CD8-positive, alpha-beta memory T cell (primary cell): ENCODE measurements at regions not wholly inside any gene's neighbourhood (a gene's known extent, or its start where the extent isn't known, plus 50 kb on each side); places are given as distances from the start of the nearest gene placed in this dataset.

Experiments
- CTCF ChIA-PET: fragments of 350-600 bp; sonication (Branson Sonifier 250); formaldehyde crosslinking; loops from one replicate; lab custom pipeline; 2021; ENCODE audit warnings: antibody characterized with exemption; lab: Charles Lee
- POLR2A ChIA-PET: fragments of 350-600 bp; sonication (Branson Sonifier 250); formaldehyde crosslinking; loops from one replicate; lab custom pipeline; 2021; ENCODE audit warnings: antibody characterized with exemption; lab: Charles Lee
- DNase-seq, 5 donors: peaks; one replicate each; pipeline versions ENCODE4 v3.0.0 to v3.0.0-alpha.2; 2020 to 2022; ENCODE audit warnings: mixed read lengths in 1 of 5
- H3K27ac ChIP-seq: one replicate; pipeline ENCODE4 v1.7.0; 2013; ENCODE audit warnings: low read depth, mild to moderate bottlenecking, low read length, moderate library complexity
- H3K27me3 ChIP-seq: 2 replicates; pipeline ENCODE4 v1.7.0; 2013; ENCODE audit warnings: low read length, mild to moderate bottlenecking; ENCODE audit not compliant: insufficient read depth, poor library complexity, severe bottlenecking
- H3K36me3 ChIP-seq: 2 replicates; pipeline ENCODE4 v1.7.0; 2013; ENCODE audit warnings: mild to moderate bottlenecking, low read length, moderate library complexity; ENCODE audit not compliant: insufficient read depth
- H3K4me1 ChIP-seq: 2 replicates; pipeline ENCODE4 v1.7.0; 2013; ENCODE audit warnings: mild to moderate bottlenecking, low read length, moderate library complexity; ENCODE audit not compliant: insufficient read depth
- H3K4me3 ChIP-seq: 2 replicates; pipeline ENCODE4 v1.7.0; 2013; ENCODE audit warnings: mild to moderate bottlenecking, low read length
- H3K9me3 ChIP-seq: 2 replicates; pipeline ENCODE4 v1.7.0; 2013; ENCODE audit warnings: mild to moderate bottlenecking, low read length
- H3K27ac Mint-ChIP-seq, 8 donors: one replicate each; pipeline ENCODE4 v1.8.0; 2020 to 2021; ENCODE audit warnings: mixed read lengths in 8 of 8, mild to moderate bottlenecking in 6 of 8, inconsistent platforms in 3 of 8, moderate library complexity in 3 of 8
- H3K27me3 Mint-ChIP-seq, 2 donors: one replicate each; pipeline ENCODE4 v1.8.0; 2020 to 2021; ENCODE audit warnings: mixed read lengths in 2 of 2, mild to moderate bottlenecking in 1 of 2, moderate library complexity in 1 of 2
- H3K36me3 Mint-ChIP-seq, 3 donors: one replicate each; pipeline ENCODE4 v1.8.0; 2020 to 2021; ENCODE audit warnings: mixed read lengths in 3 of 3, inconsistent platforms in 1 of 3, mild to moderate bottlenecking in 1 of 3
- H3K4me1 Mint-ChIP-seq, 3 donors: one replicate each; pipeline ENCODE4 v1.8.0; 2020 to 2021; ENCODE audit warnings: mixed read lengths in 3 of 3, inconsistent platforms in 1 of 3, mild to moderate bottlenecking in 1 of 3
- H3K4me3 Mint-ChIP-seq, 7 donors: one replicate each; pipeline ENCODE4 v1.8.0; 2020 to 2021; ENCODE audit warnings: mixed read lengths in 7 of 7, mild to moderate bottlenecking in 6 of 7, moderate library complexity in 4 of 7, inconsistent platforms in 2 of 7
- H3K9me3 Mint-ChIP-seq, 5 donors: one replicate each; pipeline ENCODE4 v1.8.0; 2020 to 2022; ENCODE audit warnings: mixed read lengths in 5 of 5, mild to moderate bottlenecking in 3 of 5, moderate library complexity in 2 of 5, inconsistent platforms in 1 of 5

- H3K4me1 Mint-ChIP-seq: no peaks in the 10 kb centered on the region
- H3K27me3 ChIP-seq: no peaks in the 10 kb centered on the region
- no peaks in the 10 kb centered on the region for H3K4me1 ChIP-seq
- H3K27ac ChIP-seq: no peak overlapping the region
- H3K36me3 ChIP-seq: no peaks in the 10 kb centered on the region
- peaks cover 0 to 2% (median 0%) of the 10 kb centered on the region in 3 donors for H3K36me3 Mint-ChIP-seq
- POLR2A ChIA-PET: no interaction called here
- H3K27ac Mint-ChIP-seq: no peak overlapping the region
- H3K9me3 ChIP-seq: no peaks in the 10 kb centered on the region
- DNase-seq: no peak
- no peak overlapping the region for H3K4me3 Mint-ChIP-seq
- CTCF ChIA-PET: no interaction called here
- no peaks in the 10 kb centered on the region for H3K27me3 Mint-ChIP-seq
- H3K9me3 Mint-ChIP-seq: peaks cover 5 to 11% (median 8%) of the 10 kb centered on the region in 5 donors
- H3K4me3 ChIP-seq: no peak overlapping the region
Measured at GRCh38 chr3:94673876-94674275, 611.0 kb downstream of the NSUN3 start.

DNA sequence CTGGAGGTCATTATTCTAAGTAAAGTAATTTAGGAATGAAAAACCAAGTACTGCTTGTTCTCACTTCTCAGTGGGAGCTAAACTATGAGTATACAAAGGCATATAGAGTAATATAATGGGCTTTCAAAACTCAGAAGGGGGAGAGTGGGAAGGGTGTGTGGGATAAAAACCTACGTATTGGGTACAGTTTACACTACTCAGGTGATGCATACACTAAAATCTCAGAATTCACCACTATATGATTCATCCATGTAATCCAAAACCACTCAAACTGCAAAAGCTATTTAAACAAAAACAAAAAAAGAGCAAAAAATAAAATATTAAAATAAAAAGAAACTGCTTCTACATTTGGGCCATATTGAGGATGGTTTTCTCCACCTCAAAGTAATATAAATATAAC, 623.3 kb downstream of the NSUN3 start:
- H3K27me3 Mint-ChIP-seq: no peaks in the 10 kb centered on the region
- H3K9me3 ChIP-seq: no peaks in the 10 kb centered on the region
- H3K36me3 ChIP-seq: no peaks in the 10 kb centered on the region
- no peaks in the 10 kb centered on the region for H3K4me1 Mint-ChIP-seq
- no peak overlapping the region for H3K27ac Mint-ChIP-seq
- ChIA-PET POLR2A (no interaction called here), CTCF (no interaction called here)
- H3K9me3 Mint-ChIP-seq: peaks cover 2 to 35% (median 13%) of the 10 kb centered on the region in 5 donors
- H3K4me3 Mint-ChIP-seq: no peak overlapping the region
- no peaks in the 10 kb centered on the region for H3K4me1 ChIP-seq
- DNase-seq: no peak
- H3K36me3 Mint-ChIP-seq: no peaks in the 10 kb centered on the region
- H3K27ac ChIP-seq: no peak overlapping the region
- H3K4me3 ChIP-seq: no peak overlapping the region
- no peaks in the 10 kb centered on the region for H3K27me3 ChIP-seq

DNA sequence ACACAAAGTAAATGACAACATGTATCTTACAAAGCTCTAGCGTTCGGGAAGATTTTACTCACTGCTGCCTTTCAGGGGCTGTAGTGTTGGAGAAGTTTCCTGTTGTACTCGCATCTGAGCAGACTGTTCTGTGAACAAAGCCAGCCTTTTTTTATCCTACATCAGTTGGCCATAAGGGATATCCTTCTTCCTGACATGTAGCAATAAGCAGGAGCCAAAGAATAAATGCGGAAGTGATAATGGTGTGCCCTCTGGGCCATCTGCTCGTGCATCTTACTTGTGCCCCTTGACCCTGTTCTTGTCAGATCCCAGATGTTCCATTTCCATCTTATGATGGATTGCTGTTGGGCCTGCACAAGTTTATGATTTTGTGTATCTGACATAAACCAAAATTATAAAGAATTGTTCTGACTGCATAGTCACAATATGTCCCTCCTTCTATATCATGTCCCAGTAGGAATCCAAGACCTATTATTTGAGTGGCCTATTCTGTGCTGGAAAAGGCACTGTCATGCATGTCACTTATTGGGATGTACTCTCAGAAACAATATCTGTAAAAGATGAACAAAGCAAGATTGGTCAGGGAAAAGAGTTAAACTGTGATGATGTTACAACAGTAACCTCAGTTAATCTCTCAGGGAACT, 631.3 kb downstream of the NSUN3 start:
- H3K27ac Mint-ChIP-seq: no peak overlapping the region
- ChIA-PET CTCF (no interaction called here), POLR2A (no interaction called here)
- H3K9me3 Mint-ChIP-seq: peaks cover under 1 to 22% (median 6%) of the 10 kb centered on the region in 5 donors
- no peaks in the 10 kb centered on the region for H3K9me3 ChIP-seq
- H3K4me3 Mint-ChIP-seq: no peak overlapping the region
- no peaks in the 10 kb centered on the region for H3K4me1 Mint-ChIP-seq
- H3K27ac ChIP-seq: no peak overlapping the region
- no peaks in the 10 kb centered on the region for H3K27me3 Mint-ChIP-seq
- H3K36me3 Mint-ChIP-seq: no peaks in the 10 kb centered on the region
- H3K27me3 ChIP-seq: no peaks in the 10 kb centered on the region
- no peak overlapping the region for H3K4me3 ChIP-seq
- DNase-seq: no peak
- H3K4me1 ChIP-seq: no peaks in the 10 kb centered on the region
- no peaks in the 10 kb centered on the region for H3K36me3 ChIP-seq

DNA sequence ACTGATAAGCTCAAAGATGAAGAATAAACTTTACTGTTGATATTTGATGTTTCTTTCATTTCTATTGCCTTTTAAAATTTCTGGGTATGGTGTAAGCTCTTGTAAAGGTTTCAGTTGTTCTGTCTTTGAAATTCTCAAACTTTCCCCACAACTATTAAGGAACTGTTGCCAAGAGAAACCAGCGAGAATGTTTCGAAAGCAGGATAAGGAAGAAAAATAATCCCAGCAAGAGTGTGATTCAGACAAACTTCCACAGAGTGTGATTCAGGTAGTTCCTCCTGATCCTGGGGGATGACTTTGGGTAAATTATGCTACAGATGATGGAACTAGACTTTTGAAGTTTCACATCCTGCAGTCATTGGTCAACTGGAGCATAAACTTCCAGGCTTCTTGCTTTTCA, 632.0 kb downstream of the NSUN3 start:
- H3K4me1 ChIP-seq: no peaks in the 10 kb centered on the region
- Mint-ChIP-seq H3K4me3 (no peak overlapping the region), H3K9me3 (peaks cover 2 to 21% (median 6%) of the 10 kb centered on the region in 5 donors), H3K27me3 (no peaks in the 10 kb centered on the region), H3K27ac (no peak overlapping the region), H3K36me3 (no peaks in the 10 kb centered on the region), H3K4me1 (no peaks in the 10 kb centered on the region)
- H3K27me3 ChIP-seq: no peaks in the 10 kb centered on the region
- no peaks in the 10 kb centered on the region for H3K36me3 ChIP-seq
- CTCF ChIA-PET: no interaction called here
- no peak overlapping the region for H3K27ac ChIP-seq
- DNase-seq: no peak
- POLR2A ChIA-PET: no interaction called here
- no peaks in the 10 kb centered on the region for H3K9me3 ChIP-seq
- H3K4me3 ChIP-seq: no peak overlapping the region

DNA sequence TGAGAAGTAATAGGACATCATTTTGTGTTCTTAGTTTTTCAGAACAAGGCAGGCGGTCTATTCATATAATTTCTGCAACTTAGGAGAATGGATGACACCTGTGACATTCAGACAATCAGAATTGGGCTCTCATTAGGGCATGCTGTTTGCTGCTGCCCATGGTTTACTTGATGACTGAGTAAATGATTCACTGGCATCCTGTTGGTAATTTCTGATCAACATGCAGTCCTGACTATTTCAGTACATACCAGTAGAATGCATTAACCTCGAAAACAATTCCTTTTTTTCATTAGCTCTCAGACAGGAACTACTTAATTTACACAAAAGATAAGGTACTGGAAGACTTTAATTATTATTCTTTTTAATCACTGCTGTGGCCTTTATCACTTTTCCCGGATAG, 641.6 kb downstream of the NSUN3 start:
- H3K9me3 ChIP-seq: no peaks in the 10 kb centered on the region
- H3K36me3 ChIP-seq: no peaks in the 10 kb centered on the region
- Mint-ChIP-seq H3K27me3 (no peaks in the 10 kb centered on the region), H3K27ac (no peak overlapping the region), H3K4me1 (no peaks in the 10 kb centered on the region), H3K36me3 (no peaks in the 10 kb centered on the region), H3K4me3 (no peak overlapping the region), H3K9me3 (peaks cover 3 to 18% (median 6%) of the 10 kb centered on the region in 5 donors)
- POLR2A ChIA-PET: no interaction called here
- no peak overlapping the region for H3K27ac ChIP-seq
- no peak for DNase-seq
- no peak overlapping the region for H3K4me3 ChIP-seq
- CTCF ChIA-PET: no interaction called here
- H3K4me1 ChIP-seq: no peaks in the 10 kb centered on the region
- H3K27me3 ChIP-seq: no peaks in the 10 kb centered on the region

- CTCF ChIA-PET: no interaction called here
Measured at GRCh38 chr3:94709249-94709902, 646.5 kb downstream of the NSUN3 start.

GRCh38 chr3:94714194-94714593, 651.3 kb downstream of the NSUN3 start:
- ChIA-PET POLR2A (no interaction called here), CTCF (no interaction called here)
- H3K4me1 Mint-ChIP-seq: no peaks in the 10 kb centered on the region
- no peak for DNase-seq
- Histone ChIP-seq H3K4me1 (no peaks in the 10 kb centered on the region), H3K4me3 (no peak overlapping the region), H3K36me3 (no peaks in the 10 kb centered on the region), H3K27ac (no peak overlapping the region), H3K27me3 (no peaks in the 10 kb centered on the region), H3K9me3 (no peaks in the 10 kb centered on the region)
- H3K4me3 Mint-ChIP-seq: no peak overlapping the region
- peaks cover 0 to 5% (median 2%) of the 10 kb centered on the region in 5 donors for H3K9me3 Mint-ChIP-seq
- H3K36me3 Mint-ChIP-seq: no peaks in the 10 kb centered on the region
- H3K27me3 Mint-ChIP-seq: no peaks in the 10 kb centered on the region
- no peak overlapping the region for H3K27ac Mint-ChIP-seq

More at GRCh38 chr3:94709249-94709902, 646.5 kb downstream of the NSUN3 start:
- Histone ChIP-seq H3K27ac (no peak overlapping the region), H3K36me3 (no peaks in the 10 kb centered on the region), H3K9me3 (no peaks in the 10 kb centered on the region), H3K4me1 (no peaks in the 10 kb centered on the region), H3K4me3 (no peak overlapping the region), H3K27me3 (no peaks in the 10 kb centered on the region)
- no peak for DNase-seq
- Mint-ChIP-seq H3K4me1 (no peaks in the 10 kb centered on the region), H3K27ac (no peak overlapping the region), H3K27me3 (no peaks in the 10 kb centered on the region), H3K4me3 (no peak overlapping the region), H3K9me3 (peaks cover 2 to 11% (median 5%) of the 10 kb centered on the region in 5 donors), H3K36me3 (no peaks in the 10 kb centered on the region)
- POLR2A ChIA-PET: no interaction called here

DNA sequence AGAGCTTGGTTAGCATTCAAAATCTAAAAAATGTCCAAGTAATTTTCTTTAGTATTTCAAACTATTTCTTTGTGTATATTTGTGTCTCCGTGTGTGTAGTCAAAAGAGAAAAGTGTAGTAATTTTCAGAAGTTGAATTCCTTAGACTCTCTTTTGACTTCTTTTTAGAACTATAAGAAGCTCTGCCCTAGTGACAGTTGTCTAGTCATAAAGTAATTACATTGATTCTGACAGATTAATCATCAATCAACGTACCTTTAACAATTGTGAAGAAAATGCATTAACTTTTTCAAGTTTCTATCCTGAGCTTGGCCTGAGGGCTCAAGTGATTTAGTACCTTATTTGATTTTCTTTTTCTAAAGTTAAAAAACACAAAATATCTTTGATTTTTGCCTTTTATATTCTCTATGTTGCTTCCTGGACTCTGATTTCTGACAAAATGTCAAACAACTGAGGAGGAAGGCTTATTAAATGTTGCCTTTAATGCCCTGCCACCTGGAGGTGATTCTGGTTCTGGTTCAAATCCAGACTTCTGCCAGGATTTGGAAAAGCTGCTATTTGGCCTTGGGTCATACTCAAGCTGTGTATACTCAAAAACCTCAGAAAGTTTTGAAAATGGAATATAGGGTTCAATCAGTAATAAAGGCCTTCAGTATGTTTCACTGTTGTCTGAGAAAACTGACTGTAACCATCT, 653.6 kb downstream of the NSUN3 start:
- no peaks in the 10 kb centered on the region for H3K27me3 ChIP-seq
- no peak for DNase-seq
- H3K36me3 Mint-ChIP-seq: no peaks in the 10 kb centered on the region
- no peaks in the 10 kb centered on the region for H3K4me1 Mint-ChIP-seq
- H3K36me3 ChIP-seq: no peaks in the 10 kb centered on the region
- no peaks in the 10 kb centered on the region for H3K4me1 ChIP-seq
- no peak overlapping the region for H3K27ac ChIP-seq
- H3K27ac Mint-ChIP-seq: no peak overlapping the region
- no peak overlapping the region for H3K4me3 Mint-ChIP-seq
- H3K9me3 ChIP-seq: no peaks in the 10 kb centered on the region
- ChIA-PET POLR2A (interaction anchor here (0.6 kb wide), 1 partner anchor 84 kb away, joined by 7 read pairs; no protein-coding TSS in a partner anchor), CTCF (no interaction called here)
- H3K4me3 ChIP-seq: no peak overlapping the region
- H3K27me3 Mint-ChIP-seq: no peaks in the 10 kb centered on the region
- peaks cover 0 to 5% (median 4%) of the 10 kb centered on the region in 5 donors for H3K9me3 Mint-ChIP-seq
